A549 (cell line): ENCODE measurements at regions not wholly inside any gene's neighbourhood (a gene's known extent, or its start where the extent isn't known, plus 50 kb on each side); places are given as distances from the start of the nearest gene placed in this dataset.

Source experiments
- CEBPB ChIP-seq, 2 experiments: fragments of >200 bp in 1 of 2; sonication (Bioruptor Twin) in 1 of 2; formaldehyde crosslinking in 1 of 2; IDR thresholded peaks; 2 replicates each; pipeline ENCODE4 v1.6.1; 2012 to 2016
- CTCF ChIP-seq: fragments of >200 bp; sonication (Bioruptor Twin); formaldehyde crosslinking; IDR thresholded peaks from 3 replicates; pipeline ENCODE4 v1.5.1; 2016
- POLR2A ChIP-seq: IDR thresholded peaks from 2 replicates; pipeline ENCODE4 v1.6.1; 2012; ENCODE audit warnings: mild to moderate bottlenecking, low read length
- SMC3 ChIP-seq: fragments of >200 bp; sonication (Bioruptor Twin); formaldehyde crosslinking; IDR thresholded peaks from 3 replicates; pipeline ENCODE4 v1.6.1; 2018; ENCODE audit warnings: inconsistent platforms
- USF2 ChIP-seq: fragments of 450-650 bp; IDR thresholded peaks from 2 replicates; pipeline ENCODE4 v1.6.1; 2014; ENCODE audit warnings: antibody characterized with exemption

GRCh38 chr4:108237693-108238092 lies 69.0 kb upstream of the LEF1 start:
- TF ChIP-seq CTCF (no peak), POLR2A (no peak), USF2 (no peak), CEBPB (IDR thresholded peaks at IDR 0.05) (no peak), SMC3 (no peak)
